ENCODE measurements at regions not wholly inside any gene's neighbourhood (a gene's known extent, or its start where the extent isn't known, plus 50 kb on each side); places are given as distances from the start of the nearest gene placed in this dataset.
"Not testable (repeated sequence)": the region's sequence is repeated elsewhere in the genome, so short reads cannot be mapped to it uniquely, and the experiment has no call there.

DNA sequence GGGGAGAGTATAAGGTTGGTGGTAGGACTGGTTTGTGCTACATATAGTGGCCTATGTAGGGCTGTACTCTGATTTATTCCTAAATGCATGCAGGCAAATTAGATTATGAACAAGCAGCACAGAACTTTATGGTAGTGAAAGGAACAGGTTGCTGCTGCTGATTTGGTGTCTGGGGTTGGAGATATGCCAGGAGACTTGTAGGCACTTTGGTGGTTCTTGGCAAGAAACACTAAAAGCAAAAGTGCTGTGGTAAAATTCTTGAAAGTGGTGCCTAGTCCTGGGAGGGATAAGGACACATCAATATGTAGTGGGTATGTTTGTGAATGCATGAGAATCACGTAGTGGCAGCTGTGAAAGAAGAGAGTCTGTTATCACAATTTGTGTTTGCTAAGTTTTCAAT lies 2126.0 kb downstream of the TP53TG3F start:
- DNase-seq: no peak

DNA sequence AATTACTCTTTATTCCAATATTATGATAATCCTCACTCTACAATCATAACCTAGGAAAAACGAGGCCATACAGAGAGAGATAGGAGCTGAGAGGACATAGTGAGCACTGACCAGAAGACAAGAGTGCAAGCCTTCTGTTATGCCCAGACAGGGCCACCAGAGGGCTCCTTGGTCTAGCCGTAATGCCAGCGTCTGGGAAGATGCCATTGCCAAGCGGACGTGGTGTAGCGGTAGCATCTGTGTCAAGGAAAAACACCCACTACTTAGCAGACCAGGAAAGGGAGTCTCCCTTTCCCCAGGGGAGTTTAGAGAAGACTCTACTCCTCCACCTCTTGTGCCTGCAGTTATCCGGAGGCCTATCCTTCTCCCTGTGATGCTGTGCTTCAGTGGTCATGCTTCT lies 2131.5 kb downstream of the TP53TG3F start:
- DNase-seq: not testable (repeated sequence)

DNA sequence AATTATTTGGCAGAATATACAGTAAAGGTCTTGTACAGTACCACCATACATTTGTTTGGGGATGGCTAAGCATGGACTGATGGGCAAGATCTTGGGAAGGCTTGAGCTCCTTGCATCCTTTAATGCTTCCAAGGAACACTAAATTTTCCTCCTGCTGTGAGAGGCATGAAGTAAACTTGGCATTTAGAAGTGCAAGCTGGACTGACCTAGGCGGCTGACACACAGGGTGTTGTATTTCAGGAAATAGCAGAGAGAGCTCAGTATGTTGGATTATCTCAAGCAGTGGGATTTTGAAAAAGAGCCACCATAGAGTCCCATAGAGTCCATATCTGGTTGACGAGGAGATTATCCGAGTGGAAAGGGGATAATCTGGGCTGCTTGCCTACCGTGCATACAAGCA lies 2137.1 kb downstream of the TP53TG3F start:
- no peak for DNase-seq

DNA sequence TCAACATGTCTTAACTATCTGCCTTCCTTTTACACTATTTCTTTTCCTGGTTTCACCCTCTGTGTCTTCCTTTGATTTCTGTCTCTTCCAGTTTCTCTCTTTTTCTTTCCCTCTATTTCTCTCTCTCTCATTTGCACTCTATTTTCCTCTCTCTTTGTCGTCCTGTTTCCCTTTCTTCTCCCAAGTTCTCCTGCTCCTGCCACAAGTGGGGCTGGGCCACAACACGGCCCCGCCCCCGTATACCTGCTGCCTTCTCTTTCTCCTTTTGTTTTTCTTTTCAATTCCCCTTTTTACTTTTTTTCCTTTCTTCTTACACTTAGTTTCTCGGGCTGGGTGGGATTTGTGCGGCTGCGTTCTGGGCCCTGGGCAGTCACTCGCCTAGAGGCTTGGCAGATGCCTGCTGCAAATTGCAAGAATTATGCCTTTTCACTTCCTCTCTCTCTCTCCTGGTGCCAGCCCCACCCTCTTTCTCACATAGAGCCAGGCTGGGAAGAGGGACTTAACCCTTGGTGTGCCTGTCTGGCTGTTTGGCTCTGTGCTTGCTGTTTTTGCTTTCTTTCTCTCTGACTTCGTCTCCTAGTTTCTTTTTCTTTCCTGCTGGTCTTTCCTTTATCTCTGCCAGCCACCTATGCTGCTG lies 2139.4 kb downstream of the TP53TG3F start:
- no peak for DNase-seq

DNA sequence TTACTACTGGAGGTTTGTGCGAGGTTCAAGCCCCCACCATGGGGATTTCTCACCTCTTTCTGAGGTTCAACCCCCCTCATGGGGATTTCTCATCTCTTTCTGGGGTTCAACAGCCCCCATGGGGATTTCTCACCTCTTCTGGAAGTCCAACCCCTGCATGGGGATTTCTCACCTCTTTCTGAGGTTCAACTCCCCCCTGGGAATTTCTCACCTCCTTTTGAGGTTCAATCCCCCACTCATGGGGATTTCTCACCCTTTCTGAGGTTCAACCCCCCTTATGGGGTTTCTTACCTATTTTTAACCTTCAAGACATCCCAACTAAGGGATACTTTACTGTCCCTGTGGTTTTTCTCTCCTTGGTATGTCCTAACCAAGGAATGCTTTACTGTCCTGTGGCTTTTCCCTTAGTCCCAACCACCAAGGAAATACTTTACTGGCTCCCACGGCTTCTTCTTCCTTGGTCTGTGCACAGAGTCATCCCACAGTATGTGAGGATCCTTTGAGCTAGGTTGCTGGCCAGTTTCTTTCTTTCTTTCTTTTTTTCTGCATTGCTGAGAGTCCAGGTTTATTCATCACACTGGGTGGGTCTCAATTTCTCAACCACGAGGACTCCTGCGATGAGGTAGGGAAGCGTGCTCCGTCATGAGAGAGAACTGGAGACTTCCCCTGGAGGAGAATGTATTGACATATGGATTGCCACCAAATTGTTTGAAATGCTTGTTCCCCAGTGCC lies 2140.2 kb downstream of the TP53TG3F start:
- no peak for DNase-seq

DNA sequence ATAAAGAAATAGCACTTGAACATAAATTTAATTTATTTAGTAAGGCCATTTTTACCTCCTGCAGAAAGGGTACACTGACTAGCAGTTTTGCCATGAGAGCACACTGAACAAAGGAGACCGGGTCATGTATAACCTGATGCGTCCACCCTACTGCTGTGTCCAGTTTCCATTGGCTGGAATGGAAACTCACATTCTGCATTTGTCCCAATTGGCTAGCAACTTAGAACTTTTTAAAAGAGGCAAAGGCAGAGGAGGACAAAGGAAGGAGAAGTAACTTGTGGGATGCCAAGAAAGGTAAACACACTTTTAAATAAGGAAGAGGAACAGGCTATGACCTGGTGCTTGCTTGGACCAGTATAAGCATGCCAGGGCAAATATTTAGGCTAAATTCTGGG lies 2140.7 kb downstream of the TP53TG3F start:
- DNase-seq: not testable (repeated sequence)

DNA sequence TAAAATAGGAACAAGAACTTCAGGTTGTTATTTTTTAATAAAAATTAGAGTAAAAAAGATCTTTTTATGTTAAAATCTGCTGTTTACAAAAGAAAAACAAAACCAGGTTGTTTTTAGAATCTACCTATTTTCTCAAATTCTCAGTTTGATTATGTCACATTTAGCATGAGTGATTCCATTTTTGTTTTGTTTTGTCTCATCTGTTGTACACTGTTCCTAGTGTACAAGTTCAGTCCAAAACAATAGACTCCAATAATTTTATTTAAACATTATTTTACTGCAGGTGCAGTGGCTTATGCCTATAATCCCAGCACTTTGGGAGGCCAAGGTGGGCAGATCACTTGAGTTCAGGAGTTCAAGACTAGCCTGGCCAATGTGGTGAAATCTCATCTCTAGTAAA lies 2142.7 kb downstream of the TP53TG3F start:
- no peak for DNase-seq

DNA sequence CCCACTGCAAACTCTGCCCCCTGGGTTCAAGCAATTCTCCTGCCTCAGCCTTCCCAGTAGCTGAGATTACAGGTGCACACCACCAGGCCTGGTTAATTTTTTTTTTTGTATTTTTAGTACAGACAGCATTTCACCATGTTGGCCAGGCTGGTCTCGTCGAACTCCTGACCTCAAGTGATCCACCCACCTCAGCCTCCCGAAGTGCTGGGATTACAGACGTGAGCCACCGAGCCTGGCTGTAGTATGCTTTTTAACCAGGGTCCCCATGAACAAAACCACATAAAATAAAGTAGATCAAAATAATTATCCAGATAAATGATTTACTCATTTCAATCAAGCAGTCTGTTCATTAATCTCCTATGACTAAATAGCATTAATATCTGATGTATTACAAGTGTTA lies 2144.0 kb downstream of the TP53TG3F start:
- not testable (repeated sequence) for DNase-seq

DNA sequence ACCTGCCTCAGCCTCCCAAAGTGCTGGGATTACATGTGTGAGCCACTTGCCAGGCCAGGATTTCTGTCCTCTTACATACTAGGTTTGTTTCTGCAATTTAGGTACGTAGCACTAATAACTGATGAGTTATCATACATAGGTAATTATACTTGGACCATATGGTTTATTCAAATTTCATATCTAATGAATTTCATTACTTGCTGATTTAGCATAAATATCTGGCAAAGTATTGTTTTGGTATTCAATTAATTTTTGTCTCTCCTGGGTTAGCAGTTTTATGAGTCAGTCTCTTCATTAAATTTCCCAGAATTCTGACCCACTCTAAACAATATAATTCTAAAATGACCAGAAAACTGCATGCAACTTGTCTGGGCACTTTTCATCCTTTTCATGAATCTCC lies 2146.5 kb downstream of the TP53TG3F start:
- DNase-seq: no peak

DNA sequence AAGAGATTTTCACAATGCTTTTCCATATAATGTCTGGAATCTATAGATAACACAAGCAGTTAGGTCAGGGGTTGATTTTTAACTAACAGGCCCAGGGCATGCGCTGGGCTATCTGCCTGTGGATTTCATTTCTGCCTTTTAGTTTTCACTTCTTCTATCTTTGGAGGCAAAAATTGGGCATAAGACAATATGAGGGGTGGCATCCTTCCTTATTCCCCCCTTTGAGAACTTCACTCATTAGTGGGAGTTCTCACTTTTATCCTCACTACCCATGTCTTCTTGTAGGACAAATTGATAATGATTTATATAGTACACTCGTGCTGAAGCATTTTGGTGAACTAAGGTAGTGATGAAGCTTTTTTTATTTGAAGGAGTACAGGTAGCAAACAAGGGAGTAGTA lies 2155.5 kb downstream of the TP53TG3F start:
- not testable (repeated sequence) for DNase-seq

DNA sequence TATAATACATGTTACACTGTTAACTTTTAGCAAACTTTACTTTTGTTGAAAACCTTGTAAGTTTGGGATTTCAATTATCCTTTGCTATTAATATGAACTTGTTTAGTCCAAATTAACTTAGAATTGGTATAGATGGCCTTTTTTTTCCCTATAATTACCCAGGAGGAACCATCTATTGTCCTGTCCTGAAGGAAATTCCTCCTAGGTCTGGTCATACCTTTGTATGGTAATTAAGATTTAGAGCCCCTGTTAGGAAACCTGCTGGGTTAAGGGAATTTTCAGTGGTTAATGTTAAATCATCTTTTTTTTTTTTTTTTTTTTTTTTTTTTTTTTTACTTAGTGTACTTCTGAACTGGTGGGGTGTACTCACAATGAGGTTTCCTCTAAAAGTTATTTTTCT lies 2159.8 kb downstream of the TP53TG3F start:
- DNase-seq: not testable (repeated sequence)

DNA sequence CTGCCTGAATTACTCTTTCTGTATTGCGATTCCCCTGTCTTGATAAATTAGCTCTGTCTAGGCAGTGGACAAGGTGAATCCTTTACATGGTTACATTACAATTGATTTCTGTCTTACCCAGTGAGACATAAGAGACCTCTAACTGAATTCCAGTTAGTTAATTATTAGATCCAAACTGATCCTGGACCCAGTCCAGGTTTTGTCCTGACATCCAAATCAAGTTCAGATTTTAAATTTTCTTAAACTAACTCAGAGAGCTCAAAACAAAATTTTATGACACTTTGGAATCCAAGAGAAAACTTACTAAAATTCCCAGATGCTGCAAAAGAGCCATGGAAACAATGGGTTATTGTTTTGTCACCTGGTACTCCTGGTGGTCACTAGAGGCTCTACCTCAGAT lies 2166.6 kb downstream of the TP53TG3F start:
- DNase-seq: no peak

DNA sequence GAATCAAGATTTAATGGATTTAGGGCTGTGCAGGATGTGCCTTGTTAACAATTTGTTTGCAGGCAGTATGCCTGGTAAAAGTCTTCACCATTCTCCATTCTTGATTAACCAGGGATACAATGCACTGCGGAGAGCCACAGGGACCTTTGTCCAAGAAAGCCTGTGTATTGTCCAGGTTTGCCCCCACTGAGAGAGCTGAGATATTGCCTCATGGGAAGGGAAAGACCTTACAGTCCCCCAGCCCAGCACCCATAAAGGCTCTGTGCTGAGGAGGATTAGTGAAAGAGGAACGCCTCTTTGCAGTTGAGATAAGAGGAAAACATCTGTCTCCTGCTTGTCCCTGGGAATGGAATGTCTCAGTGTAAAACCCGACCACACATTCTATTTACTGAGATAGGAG lies 2169.6 kb downstream of the TP53TG3F start:
- DNase-seq: no peak

DNA sequence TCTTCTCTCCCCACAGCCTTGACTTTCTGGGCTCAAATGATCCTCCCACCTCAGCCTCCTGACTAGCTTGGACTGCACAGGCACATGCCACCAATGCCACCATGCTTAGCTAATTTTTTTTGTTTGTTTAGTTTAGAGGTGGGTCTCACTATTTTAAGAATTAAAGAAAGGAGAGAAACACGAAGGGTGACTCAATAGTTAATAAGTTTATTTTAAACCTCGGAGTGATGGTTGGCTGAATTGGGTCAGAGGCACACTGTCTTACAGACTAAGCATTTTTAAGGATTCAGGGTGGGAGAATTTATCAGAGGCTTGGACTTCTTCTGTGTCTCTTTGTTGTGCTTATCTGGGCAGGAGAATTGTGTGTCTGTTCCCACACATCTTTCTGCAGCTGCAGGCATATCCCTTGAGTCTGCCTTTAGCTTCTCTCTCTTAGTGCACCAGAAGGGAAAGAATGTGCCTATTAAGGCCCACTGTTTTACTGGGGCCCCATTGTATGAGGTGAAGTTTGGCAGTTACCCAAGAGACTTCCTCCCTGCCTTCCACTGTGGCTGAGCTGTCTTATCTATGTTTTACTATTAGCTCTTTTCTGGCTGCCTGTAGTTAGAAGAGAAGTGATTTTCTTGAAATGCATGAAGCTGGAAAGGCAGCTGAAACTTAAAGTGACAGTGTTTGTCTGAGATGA lies 2172.0 kb downstream of the TP53TG3F start:
- DNase-seq: no peak

DNA sequence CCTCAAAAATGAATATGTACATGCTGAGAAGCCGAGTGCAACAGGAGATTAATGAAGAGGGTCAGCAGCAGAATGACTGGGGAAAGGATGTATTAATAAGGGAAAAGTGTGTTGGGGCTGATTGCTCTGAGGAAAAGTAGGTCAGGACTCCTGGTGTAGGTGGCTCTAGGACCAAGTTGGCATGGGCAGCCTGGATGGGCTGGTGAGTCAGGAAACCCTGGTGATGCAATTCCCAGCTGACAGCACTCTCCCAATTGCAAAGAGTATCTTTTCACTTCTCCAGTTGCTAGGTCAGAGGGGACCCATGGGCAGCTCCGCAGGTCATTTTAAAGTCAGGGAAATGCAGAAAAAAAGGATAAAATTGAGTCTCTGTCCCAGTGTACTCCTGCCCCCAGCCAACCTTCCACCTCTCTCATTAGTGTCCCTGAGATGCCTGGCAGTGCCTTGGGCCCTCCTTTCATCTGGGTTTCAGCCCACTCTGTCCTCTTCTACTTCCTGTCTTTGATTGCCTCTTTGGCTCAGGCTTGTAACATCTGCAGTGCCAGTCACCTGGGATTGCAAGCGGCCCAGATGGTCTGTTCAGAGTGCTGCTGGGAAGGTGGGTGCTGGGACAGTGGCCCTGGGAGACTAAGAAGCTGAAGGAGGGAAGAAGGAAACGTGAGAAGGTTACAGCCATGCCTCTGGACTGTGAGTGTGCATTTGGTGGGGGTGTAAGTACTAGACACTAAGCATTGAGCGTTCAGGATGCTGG lies 2177.2 kb downstream of the TP53TG3F start:
- no peak for DNase-seq

DNA sequence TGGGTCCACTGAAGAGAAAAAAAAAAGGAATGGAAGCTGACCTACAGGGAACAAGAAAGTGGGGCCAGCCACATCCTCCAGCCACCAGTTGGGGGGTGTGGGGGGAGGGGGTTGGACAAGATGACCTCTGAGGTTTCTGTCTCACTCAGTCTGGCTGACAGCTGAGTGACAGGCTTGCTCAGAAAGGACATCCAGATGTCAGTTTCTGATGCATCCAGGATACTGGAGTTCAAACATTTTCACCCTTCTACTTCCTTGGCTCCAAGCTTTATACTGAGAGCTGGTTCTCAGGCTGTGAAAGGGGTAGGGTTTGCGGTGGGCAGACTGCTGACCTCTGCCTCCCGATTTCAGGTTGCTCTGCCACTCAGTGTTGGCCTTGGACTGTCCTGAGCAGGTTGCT lies 2178.3 kb downstream of the TP53TG3F start:
- DNase-seq: no peak

DNA sequence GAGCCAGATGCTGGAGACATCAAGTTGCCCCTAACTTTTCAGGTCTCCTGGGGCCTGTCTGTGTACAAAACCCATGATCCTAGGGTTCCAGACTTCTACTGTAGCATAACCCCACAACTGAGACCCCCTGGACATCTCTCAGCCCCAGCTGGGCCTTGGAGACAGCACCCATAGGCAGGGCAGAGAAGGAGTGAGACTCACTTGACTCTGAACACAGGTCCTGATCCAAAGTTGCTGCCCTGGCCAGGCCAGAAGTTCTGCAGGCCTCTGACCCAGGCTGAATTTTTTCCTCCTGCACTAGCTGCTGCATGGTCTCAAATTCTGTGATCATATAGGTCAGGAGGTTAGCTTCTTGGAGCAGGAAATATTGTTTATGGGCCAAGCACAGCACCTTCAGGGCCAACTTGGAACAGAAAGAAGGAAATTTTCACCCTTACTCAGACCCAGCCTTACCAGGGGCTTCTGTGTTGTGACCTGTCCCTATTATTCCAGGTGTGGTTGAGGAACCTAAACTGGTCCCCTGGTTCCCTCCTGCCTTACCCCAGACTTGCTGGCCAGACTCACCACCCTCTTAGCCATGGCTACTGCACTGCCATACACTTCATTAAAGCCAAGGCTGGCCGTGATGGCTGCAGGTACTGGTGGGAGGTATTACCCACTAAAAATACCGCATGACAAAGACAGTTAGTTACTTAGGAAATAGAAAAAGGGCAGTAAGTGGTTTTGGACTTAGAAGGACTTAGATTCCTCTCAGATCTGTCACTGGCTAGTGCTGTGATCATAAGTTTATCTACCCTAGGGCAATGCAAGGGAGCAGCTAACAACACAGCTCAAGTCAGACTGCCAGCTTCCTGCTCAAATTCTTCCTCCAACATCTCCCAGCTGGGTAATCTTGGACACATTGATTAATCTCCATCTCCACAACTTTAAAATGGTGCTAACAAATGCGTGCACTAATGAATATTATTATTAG lies 2180.1 kb downstream of the TP53TG3F start:
- DNase-seq: no peak

DNA sequence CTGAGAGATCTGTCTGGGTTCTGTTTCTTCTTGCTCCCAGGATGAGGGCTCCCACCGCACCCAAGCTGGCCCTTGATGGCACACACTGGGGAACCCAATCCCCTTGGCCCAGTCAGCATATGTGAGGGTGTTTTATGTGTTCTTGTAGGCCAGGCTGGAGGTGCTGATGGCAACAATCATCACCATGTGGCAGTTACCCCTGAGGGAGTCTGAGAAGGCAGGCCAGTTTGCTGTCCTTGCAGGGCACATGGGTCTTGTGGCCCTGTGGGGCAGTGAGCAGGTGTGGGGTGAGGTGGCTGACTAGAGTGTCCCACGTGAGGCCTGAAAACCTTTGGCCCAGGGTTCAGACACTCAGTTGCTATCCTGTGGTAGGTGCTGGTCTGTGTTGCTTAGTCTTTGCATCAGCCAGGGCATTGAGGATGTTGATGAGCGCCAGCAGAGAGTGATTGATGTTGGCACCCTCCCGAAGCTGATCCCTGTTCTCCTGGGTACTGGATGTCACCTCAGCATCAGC lies 2183.0 kb downstream of the TP53TG3F start:
- DNase-seq: no peak

DNA sequence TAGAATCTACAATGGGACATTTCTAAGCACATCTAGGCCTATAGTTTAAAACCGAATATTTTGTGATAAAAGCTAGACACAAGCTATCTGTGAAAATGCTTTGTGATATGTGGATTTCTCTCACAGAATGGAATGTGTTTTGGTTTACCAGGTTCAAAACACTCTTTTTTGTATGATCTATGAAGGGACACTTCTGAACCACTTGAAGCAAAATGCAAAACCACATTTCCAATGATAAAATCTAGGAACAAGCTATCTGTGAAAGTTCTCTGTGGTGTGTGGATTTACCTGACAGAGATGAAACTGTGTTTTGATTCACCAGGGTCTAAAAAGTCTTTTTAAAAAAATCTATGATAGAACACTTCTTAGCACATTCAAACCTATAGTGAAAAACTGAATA lies 2192.4 kb downstream of the TP53TG3F start:
- DNase-seq: no peak

DNA sequence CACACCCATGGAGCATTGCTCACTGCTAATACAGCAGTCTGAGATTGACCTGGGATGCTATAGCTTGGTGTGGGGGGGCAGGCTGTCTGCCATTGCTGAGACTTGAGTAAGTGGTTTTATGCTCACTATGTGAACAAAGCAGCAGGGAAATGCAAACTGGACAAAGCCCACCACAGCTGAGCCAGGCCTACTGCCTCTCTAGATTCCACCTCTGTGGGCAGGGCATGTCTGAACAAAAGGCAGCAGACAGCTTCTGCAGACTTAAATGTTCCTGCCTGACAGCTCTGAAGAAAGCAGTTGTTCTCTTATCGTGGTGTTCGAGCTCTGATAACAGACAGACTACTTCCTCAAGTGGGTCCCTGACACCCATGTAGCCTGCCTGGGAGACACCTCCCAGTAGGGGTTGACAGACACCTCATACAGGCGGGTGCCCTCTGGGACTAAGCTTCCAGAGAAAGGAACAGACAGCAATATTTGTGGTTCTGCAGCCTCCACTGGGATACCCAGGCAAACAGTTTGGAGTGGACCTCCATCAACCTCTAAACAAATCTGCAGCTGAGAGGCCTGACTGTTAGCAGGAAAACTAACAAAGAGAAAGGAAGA lies 2204.8 kb downstream of the TP53TG3F start:
- no peak for DNase-seq

DNA sequence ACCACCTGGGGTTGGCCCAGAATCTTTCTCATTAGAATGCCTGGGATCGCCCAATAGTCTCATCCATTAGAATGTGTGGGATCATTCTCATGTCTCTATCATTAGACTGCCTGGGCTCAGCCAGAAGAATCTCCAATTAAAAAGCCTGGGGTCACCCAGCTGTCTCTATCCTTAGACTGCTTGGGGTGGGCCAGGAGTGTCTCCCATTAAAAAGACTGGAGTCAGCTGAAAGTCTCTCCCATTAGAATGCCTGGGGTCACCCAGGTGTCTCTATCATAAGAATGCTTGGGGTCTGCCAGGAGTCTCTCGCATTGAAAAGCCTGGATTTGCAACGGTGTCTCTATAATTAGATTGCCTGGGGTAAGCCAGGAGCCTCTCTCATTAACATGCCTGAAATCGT lies 2225.7 kb downstream of the TP53TG3F start:
- no peak for DNase-seq

DNA sequence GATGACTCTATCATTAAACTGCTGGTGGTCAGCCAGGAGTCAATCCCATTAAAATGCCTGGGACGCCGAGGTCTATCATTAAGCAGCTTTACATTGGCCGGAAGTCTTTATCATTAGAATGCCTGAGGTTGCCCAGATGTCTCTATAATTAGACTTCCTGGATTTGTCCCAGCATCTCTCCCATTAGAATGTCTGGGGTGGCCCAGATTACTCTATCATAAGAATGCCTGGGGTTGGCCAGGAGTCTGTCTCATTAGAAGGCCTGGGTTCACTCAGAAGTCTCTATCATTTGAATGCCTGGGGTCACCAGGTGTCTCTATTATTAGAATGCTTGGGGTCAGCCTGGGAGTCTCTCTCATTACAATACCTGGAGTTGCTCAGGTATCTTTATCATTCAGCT lies 2227.2 kb downstream of the TP53TG3F start:
- DNase-seq: no peak
